NCI-H69 (cell line): ENCODE measurements at regions not wholly inside any gene's neighbourhood (a gene's known extent, or its start where the extent isn't known, plus 50 kb on each side); places are given as distances from the start of the nearest gene placed in this dataset.

Source experiments
- DNase-seq: peaks from one replicate; lab custom pipeline; 2025; lab: John Stamatoyannopoulos, UW

GRCh38 chr4:123497340-123497739 is 100.7 kb downstream of the SPRY1 start:
- no peak for DNase-seq

GRCh38 chr4:123501733-123502132 is 105.1 kb downstream of the SPRY1 start:
- DNase-seq, result no peak

DNA sequence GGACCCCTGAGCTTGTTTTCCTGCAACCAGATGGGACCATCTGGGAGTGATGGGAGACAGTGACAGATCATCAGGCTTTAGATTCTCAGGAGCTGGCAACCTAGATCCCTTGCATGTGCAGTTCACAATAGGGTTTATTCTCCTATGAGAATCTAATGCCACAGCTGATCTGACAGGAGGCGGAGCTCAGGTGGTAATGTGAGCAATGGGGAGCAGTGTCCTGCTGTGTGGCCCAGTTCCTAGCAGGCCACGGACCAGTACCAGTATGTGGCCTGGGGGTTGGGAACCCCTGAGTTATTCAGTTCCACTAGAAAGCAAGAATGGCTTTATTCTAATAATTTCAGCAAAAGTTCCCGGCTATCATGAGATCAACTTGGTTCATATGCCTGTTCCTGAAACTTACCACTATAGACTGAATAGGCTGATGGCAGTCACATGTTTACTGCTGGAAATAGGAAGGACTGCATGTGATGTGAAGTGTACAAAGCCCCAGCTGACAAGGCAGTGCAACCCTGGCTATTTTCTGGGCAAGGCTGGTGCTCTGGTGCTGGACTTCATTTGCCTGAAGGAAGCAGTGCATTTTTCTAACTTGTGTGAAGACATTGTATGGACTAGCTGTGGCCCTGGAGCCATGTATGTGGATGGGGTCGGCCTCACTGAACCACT is 107.2 kb downstream of the SPRY1 start:
- DNase-seq, result peak; percentile 9

DNA sequence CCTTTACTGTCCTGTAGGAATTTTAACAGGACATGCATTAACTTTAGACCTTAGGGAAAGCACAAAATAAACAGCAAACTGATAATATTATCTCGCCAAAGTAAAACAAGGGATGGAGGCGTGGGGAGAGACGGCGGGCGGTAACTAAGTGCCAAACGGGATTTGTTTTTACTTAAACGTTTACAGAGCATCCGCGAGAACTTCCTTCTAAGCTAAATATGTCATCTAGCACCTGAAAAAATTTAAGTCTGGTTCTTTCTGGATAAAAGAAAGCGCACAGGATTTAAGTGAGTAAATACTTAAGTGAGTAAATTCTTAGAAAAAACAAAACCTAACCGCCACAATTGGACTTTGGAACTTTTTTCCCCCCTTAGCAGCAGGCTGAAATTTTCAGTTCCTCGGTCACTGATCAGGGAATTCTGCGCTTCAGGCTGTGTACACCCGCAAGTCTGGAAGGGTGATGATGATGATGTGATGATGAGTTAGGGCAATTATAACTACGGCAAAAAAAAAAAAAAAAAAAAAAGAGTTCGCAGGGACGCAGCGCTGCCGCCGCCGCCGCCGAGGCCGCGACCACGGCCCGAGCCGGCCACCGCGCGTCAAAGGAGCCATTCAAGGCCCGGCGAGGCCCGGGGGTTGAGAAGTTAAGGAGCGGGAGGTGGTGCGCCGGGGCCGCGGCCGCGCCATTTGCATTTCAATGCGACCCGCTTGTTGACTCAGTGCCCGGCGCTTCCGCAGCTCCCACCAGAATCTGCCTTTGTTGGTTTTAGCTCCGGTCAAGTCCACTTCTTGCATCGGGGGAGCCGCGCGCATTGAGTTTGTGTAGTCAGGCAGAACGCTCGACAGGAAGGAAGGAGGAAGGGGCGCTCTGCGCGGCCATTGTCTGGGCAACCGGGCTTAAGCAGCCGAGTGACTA is 108.8 kb downstream of the SPRY1 start:
- peak; percentile 93 for DNase-seq

DNA sequence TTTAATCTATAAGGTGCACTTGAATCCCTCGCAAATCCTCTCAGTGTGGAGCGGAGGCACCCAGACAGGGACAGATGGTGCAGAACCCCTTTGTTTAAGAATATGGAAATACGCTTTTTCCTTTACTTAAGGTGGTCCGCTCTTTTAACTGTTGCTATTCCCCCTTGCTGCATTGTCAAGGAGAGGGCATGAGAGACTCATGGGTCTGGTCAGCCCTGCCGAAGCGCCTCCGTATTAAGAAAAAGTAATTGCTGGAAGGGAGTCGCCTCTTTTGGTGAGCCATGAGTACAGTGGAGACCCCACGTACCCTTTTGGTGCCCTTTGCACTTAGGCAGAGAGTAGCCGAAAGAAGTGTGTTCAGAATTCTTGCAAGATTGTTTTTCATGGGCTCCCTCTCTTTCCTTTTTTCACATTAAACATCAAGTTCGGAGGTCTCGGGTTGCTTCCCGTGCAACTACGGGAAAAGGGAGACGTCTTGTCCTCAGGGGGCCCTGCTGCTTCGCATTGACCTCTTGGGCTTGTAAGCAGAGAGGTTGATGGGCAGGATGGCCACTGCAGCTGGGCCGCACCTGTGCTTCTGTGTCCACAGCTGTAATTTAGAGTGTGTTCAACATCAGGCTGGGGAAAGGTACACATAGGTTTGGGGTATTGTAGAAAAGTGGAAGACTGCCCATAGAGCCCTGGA is 109.6 kb downstream of the SPRY1 start:
- peak; percentile 8 for DNase-seq

DNA sequence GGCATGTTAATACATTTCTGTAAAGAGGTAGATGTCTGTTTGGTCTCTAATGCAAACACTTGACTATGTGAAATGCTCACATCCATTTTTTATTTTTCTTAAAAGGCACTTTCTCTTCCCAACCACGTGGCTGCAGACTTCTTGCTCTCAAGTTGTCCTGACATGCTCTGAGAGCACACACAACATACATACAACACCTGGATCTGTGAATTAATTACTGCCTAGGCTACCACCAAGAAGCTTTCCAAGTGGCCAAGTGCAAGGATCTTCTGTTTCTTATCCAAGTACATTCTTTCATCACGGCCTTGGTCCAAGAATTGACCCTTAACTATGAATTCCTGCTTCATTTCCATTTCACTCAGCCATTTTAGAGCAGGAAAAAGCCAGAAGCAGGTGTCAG is 110.8 kb downstream of the SPRY1 start:
- DNase-seq, result peak; percentile 10

DNA sequence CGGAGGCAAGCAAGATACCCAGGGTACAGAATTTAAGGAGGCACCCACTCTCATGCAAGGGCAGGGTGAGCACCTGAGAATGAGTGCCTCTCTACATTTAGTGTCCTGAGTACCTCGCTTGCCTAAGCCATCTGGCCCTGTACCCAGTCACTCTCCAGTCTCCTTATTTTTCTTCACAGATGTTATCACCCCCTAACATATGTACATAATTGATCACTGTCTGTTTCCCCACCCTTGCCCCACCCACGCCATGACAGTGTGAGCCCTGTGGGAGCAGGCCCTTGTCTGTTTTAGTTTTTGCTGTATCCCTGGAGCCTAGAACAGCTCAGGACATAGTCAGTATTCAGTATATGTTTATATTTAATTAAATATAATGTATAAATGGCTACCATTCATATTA is 113.6 kb downstream of the SPRY1 start:
- peak; percentile 46 for DNase-seq

- no peak for DNase-seq
Observed at GRCh38 chr4:123510659-123511058, 114.1 kb downstream of the SPRY1 start.

DNA sequence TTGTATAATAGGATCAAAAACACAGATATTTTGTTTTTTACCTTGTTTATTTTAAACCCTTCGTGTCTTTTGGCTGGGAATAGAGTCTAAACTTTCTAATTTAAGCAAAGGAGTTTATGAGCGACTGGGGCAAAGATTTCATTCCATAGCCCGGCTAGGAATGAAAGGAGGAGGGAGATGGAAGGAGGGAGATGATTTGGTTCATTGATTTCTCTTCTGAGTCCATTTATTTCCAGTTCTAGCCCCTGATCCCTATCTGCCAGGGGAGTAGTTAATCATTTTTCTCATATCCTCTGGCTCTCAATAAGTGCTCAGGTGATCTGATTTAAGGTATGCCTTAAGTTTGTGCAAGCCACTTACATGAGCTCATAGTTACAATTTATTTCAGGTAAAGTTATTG is 120.0 kb downstream of the SPRY1 start:
- no peak for DNase-seq

GRCh38 chr4:123517176-123517575 is 120.6 kb downstream of the SPRY1 start:
- DNase-seq, result no peak

DNA sequence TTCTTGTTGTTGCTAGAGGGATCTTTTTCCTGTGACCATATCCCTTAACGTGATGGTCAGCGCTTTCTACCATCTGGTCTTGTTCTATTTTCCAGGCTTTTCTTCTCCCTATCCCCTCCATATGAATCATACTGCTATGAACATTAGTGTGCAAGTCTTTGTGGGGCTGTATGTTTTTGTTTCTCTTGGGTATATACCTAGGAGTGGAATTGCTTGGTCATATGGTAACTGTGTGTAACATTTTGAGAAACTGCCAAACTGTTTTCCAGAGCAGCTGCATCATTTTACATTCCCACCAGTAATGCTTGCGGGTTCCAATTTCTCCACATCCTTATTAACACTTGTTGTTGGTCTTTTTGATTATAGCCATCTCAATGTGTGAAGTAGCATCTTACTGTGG is 121.4 kb downstream of the SPRY1 start:
- no peak for DNase-seq

DNA sequence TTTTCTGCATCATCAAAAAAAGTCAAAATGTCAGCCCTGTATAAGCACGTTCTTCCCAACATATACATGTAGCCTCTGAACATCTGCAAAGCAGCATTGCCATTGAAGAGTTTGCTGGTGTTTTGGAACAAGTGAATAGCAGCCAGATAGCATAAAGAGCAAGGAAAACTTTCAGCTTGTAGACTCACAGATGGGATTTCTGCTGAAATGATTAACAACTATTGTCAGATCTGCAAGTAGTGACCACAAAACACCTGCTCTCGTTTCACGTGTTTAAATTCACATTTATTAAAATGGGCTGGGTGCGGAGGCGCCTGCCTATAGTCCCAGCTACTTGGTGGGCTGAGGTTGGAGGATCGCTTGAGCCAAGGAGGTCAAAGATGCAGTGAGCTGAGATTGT is 123.7 kb downstream of the SPRY1 start:
- DNase-seq, result no peak

- DNase-seq, result no peak
Observed at GRCh38 chr4:123522081-123522480, 125.5 kb downstream of the SPRY1 start.

DNA sequence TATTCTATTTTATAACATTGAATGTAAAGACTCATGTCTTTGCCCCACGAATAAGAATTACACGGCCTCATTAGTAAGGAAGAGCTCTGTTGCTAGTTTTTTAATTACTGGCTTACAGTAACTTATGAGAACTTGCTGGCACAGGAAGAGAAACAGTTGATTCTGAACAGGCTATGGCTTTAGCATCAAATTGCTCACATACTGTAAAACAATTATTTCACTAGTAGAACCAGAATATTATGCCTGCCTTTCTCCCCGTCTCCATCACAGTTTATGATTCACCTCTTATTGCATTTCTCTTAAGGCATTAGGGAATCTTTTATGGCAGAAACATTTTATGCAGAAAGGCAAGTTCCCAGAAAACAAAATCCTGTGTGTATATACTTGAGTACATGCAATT is 126.1 kb downstream of the SPRY1 start:
- no peak for DNase-seq

DNA sequence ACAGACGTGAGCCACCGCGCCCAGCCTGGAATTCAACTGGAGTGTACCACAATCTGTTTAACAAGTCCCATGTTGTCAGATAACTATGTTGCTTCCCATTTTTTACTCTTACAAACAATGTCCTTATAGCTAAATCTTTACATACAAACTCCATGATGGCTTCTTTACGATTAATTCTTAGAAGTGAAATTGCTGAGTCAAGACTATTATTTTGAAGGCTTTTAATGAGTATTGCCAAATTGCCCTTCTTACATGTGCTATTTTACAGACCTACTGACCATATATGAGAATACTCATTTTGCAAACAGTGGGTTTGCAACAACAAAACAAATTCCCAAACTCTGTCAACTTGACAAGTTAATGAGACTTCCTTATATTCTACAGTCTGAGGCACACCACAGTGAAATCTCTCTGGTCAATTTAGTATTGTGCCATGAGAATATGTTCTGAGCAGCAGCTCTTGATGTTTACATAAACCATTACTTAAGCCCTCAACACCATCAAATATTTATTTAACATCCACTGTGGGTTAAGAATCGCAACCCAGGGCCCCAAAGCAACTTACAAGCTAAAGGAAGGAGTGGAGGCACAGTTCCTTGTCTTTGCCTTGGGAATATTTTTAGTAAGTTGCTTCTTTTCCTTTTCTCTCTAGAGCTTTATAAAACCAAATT is 128.5 kb downstream of the SPRY1 start:
- DNase-seq, result peak; percentile 40

GRCh38 chr4:123526511-123526910 is 129.9 kb downstream of the SPRY1 start:
- no peak for DNase-seq

GRCh38 chr4:123528501-123529277 is 132.1 kb downstream of the SPRY1 start:
- no peak for DNase-seq

- DNase-seq, result no peak
Observed at GRCh38 chr4:123529278-123529568, 132.6 kb downstream of the SPRY1 start.

GRCh38 chr4:123530357-123530756 is 133.8 kb downstream of the SPRY1 start:
- no peak for DNase-seq

DNA sequence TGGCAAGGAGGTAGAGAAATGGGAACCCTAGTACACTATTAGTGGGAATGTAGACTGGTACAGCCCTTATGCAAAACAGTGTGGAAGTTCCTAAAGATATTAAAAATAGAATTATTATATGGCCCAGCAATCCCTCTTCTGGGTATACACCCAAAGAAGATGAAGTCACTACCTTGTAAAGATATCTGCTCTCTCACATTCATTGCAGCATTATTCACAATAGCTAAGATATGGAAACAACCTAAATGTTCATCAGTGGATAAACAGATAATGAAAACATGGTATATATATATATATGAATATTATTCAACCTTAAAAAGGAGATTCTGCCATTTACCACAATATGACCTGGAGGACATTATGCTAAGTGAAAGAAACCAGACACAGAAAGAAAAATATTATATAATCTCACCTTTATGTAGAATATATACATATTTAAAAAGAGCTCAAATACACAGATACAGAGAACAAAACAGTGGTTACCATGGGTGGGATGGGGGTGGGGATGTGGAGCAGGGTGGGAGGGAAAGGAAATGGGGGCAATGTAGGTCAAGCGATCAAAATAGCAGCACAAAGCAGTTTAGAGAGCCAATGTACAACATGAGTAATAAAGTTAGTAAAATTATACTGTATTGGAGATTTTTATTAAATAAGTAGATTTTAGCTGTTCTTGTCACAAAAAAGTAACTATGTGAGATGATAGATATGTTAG is 138.6 kb downstream of the SPRY1 start:
- DNase-seq, result no peak

- DNase-seq, result no peak
Observed at GRCh38 chr4:123536225-123536624, 139.6 kb downstream of the SPRY1 start.
